ENCODE measurements at regions not wholly inside any gene's neighbourhood (a gene's known extent, or its start where the extent isn't known, plus 50 kb on each side); places are given as distances from the start of the nearest gene placed in this dataset.

DNA sequence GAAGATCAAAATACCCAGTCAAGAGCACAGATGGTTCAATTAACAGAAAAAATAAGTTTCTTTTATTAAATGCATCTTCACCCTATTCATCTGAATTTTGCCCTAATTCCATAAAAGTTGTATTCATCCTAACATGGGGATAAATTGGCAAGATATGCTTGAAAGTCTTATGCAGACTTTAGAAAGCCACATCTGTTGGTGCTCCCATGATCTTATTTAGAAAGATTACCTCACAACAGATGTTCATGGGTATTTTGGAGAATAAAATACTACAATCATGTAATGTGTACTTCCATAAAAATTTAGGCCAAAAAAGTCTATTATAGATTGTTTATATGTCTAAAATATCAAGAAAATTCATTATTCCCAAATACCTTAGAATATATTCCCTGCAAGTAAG lies 510.3 kb downstream of the TECRL start:
- no peak overlapping the region for H3K4me2 ChIP-seq (ENCODE audit: control insufficient read depth, insufficient read depth)
- intact Hi-C loops (cut with micrococcal nuclease; ENCODE audit: unreplicated experiment), result no loop called here
- ATAC-seq (no peak), FAIRE-seq (no peak), DNase-seq (ENCODE audit: low read depth, low spot score) (no peak)
- no peak for TF ChIP-seq SP1 (IDR thresholded peaks at IDR 0.05; ENCODE audit: low read depth, low read length)
- H2AFZ ChIP-seq (ENCODE audit: control insufficient read depth, low read depth, low read length), result no peak overlapping the region
- H3K9ac ChIP-seq (ENCODE audit: control insufficient read depth, insufficient read depth, low read length), result no peak overlapping the region
- no peaks in the 10 kb centered on the region for H3K27me3 ChIP-seq (replicated peaks in 1 of 2; ENCODE audit: control insufficient read depth in 2 of 2, insufficient read depth in 2 of 2, low read length in 1 of 2)
- no TSS peak for BruUV-seq (replicated peaks)
- H3K4me3 ChIP-seq, result no peak overlapping the region
- no peaks in the 10 kb centered on the region for H3K9me3 ChIP-seq (replicated peaks; ENCODE audit: control insufficient read depth, insufficient read depth, low read length)
- H4K20me1 ChIP-seq (ENCODE audit: control insufficient read depth, insufficient read depth), result no peaks in the 10 kb centered on the region
- no peaks in the 10 kb centered on the region for H3K36me3 ChIP-seq (ENCODE audit: control insufficient read depth in 2 of 2, insufficient read depth in 2 of 2, low read length in 1 of 2)
- no peaks in the 10 kb centered on the region for H3K79me2 ChIP-seq (ENCODE audit: control insufficient read depth, insufficient read depth, low read length)
- ChIA-PET CTCF (no interaction called here), SMC1A (ENCODE audit: uncharacterized antibody, unreplicated experiment) (no interaction called here), POLR2A (no interaction called here), RAD21 (ENCODE audit: unreplicated experiment) (no interaction called here)
- no peak overlapping the region for H3K27ac ChIP-seq (ENCODE audit: control insufficient read depth, insufficient read depth)
- in situ Hi-C loops (cut with MboI), result no loop called here
- H3K4me1 ChIP-seq (ENCODE audit: control insufficient read depth, insufficient read depth, low read length), result no peaks in the 10 kb centered on the region

DNA sequence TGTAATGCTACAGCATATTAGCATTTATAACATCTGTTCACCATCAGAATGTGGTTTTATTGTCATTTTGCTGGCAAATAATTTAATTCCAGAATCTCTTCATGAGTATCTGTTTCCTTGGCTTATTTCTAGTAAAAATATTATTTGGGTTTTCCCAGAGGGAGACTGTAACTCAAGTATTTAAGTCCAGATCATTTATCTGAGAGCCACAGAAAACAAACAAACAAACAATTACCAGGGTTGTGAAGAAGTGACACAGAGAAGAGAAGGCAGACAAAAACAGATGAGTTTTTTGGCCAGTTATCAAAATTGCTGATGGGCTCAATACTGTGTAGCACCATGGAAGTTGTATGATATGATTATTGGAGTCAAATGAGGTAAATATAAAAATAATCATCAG lies 515.1 kb downstream of the TECRL start:
- ChIA-PET SMC1A (ENCODE audit: uncharacterized antibody, unreplicated experiment) (no interaction called here), POLR2A (no interaction called here), CTCF (no interaction called here), RAD21 (ENCODE audit: unreplicated experiment) (interaction anchor here (0.6 kb wide), 1 partner anchor 33 kb away, joined by 4 read pairs; no protein-coding TSS in a partner anchor)
- no peak overlapping the region for H3K9ac ChIP-seq (ENCODE audit: control insufficient read depth, insufficient read depth, low read length)
- no peaks in the 10 kb centered on the region for H3K9me3 ChIP-seq (replicated peaks; ENCODE audit: control insufficient read depth, insufficient read depth, low read length)
- no peak for DNase-seq (ENCODE audit: low read depth, low spot score)
- intact Hi-C loops (cut with micrococcal nuclease; ENCODE audit: unreplicated experiment) (no loop called here), in situ Hi-C loops (cut with MboI) (no loop called here)
- H3K79me2 ChIP-seq (ENCODE audit: control insufficient read depth, insufficient read depth, low read length), result no peaks in the 10 kb centered on the region
- H3K36me3 ChIP-seq (ENCODE audit: control insufficient read depth in 2 of 2, insufficient read depth in 2 of 2, low read length in 1 of 2), result no peaks in the 10 kb centered on the region
- H3K4me1 ChIP-seq (ENCODE audit: control insufficient read depth, insufficient read depth, low read length), result no peaks in the 10 kb centered on the region
- no peaks in the 10 kb centered on the region for H4K20me1 ChIP-seq (ENCODE audit: control insufficient read depth, insufficient read depth)
- TF ChIP-seq PAX8 (IDR thresholded peaks at IDR 0.05) (no peak), SUPT20H (IDR thresholded peaks at IDR 0.05; ENCODE audit: borderline replicate concordance, control insufficient read depth, low read depth, low read length) (no peak), IKZF2 (IDR thresholded peaks at IDR 0.05) (no peak), NFXL1 (IDR thresholded peaks at IDR 0.05; ENCODE audit: borderline replicate concordance) (no peak), JUNB (IDR thresholded peaks at IDR 0.05) (no peak), NFYA (IDR thresholded peaks at IDR 0.05; ENCODE audit: borderline replicate concordance, low read depth, low read length) (no peak), TAF1 (IDR thresholded peaks at IDR 0.05; ENCODE audit: borderline replicate concordance, low read depth, low read length) (no peak), RB1 (IDR thresholded peaks at IDR 0.05; ENCODE audit: borderline replicate concordance) (no peak), NR2F1 (conservative IDR thresholded peaks at IDR 0.05) (no peak), SIN3A (IDR thresholded peaks at IDR 0.05; ENCODE audit: low read depth, low read length) (no peak), POLR2A (IDR thresholded peaks at IDR 0.05; ENCODE audit: low read depth, low read length) (no peak), RAD51 (IDR thresholded peaks at IDR 0.05) (no peak)
- TF ChIP-seq, protein P1, sequence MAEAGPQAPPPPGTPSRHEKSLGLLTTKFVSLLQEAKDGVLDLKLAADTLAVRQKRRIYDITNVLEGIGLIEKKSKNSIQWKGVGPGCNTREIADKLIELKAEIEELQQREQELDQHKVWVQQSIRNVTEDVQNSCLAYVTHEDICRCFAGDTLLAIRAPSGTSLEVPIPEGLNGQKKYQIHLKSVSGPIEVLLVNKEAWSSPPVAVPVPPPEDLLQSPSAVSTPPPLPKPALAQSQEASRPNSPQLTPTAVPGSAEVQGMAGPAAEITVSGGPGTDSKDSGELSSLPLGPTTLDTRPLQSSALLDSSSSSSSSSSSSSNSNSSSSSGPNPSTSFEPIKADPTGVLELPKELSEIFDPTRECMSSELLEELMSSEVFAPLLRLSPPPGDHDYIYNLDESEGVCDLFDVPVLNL (IDR thresholded peaks at IDR 0.05; ENCODE audit: low read depth, low read length), result no peak
- TF ChIP-seq, protein P2, sequence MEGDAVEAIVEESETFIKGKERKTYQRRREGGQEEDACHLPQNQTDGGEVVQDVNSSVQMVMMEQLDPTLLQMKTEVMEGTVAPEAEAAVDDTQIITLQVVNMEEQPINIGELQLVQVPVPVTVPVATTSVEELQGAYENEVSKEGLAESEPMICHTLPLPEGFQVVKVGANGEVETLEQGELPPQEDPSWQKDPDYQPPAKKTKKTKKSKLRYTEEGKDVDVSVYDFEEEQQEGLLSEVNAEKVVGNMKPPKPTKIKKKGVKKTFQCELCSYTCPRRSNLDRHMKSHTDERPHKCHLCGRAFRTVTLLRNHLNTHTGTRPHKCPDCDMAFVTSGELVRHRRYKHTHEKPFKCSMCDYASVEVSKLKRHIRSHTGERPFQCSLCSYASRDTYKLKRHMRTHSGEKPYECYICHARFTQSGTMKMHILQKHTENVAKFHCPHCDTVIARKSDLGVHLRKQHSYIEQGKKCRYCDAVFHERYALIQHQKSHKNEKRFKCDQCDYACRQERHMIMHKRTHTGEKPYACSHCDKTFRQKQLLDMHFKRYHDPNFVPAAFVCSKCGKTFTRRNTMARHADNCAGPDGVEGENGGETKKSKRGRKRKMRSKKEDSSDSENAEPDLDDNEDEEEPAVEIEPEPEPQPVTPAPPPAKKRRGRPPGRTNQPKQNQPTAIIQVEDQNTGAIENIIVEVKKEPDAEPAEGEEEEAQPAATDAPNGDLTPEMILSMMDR (IDR thresholded peaks at IDR 0.05 in 2 of 3, conservative IDR thresholded peaks at IDR 0.05 in 1 of 3; ENCODE audit: control insufficient read depth in 2 of 3, extremely low read depth in 1 of 3, insufficient read depth in 1 of 3, low read depth in 3 of 3, low read length in 3 of 3), result no peak
- H3K4me2 ChIP-seq (ENCODE audit: control insufficient read depth, insufficient read depth), result no peak overlapping the region
- H2AFZ ChIP-seq (ENCODE audit: control insufficient read depth, low read depth, low read length), result no peak overlapping the region
- no TSS peak for BruUV-seq (replicated peaks)
- H3K27ac ChIP-seq (ENCODE audit: control insufficient read depth, insufficient read depth), result no peak overlapping the region
- H3K27me3 ChIP-seq (replicated peaks in 1 of 2; ENCODE audit: control insufficient read depth in 2 of 2, insufficient read depth in 2 of 2, low read length in 1 of 2), result no peaks in the 10 kb centered on the region
- no peak for ATAC-seq
- FAIRE-seq, result no peak
- no peak overlapping the region for H3K4me3 ChIP-seq

All from GM12878 (cell line).